ENCODE measurements at regions not wholly inside any gene's neighbourhood (a gene's known extent, or its start where the extent isn't known, plus 50 kb on each side); places are given as distances from the start of the nearest gene placed in this dataset.
A peak's percentile ranks its signal among the peaks of the same experiment; 100 is the strongest.

DNA sequence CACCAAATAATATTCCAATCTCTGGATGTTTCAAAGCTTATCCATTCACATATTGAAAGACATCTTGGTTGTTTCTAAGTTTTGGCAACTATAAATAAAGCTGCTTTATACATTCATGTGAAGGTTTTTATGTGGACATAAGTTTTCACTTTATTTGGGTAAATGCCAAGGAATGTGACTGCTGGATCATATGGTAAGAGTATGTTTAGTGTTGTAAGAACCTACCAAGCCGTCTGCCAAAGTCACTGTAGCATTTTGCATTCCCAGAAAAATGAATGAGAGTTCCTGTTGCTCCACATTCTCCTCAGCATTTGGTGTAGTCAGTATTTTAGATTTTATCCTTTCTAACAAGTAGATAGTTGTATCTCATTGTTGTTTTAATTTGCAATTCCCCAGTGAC lies 1047.7 kb downstream of the C4orf33 start:
- no peak overlapping the region for H3K27ac ChIP-seq (ENCODE audit: low read depth in 1 of 2, low read length in 1 of 2)
- WGBS, 2 donors = 58 to 63% methylated on average over 1 of the region's 1 CpG
- H3K27me3 ChIP-seq (ENCODE audit: control insufficient read depth in 3 of 3, insufficient read depth in 3 of 3, low read length in 2 of 3) = no peaks in the 10 kb centered on the region
- no peaks in the 10 kb centered on the region for H3K36me3 ChIP-seq (ENCODE audit: control insufficient read depth in 4 of 4, insufficient read depth in 4 of 4, low read length in 4 of 4)
- H3K9me3 ChIP-seq (ENCODE audit: control insufficient read depth in 4 of 4, insufficient read depth in 3 of 4, low read length in 3 of 4) = no peaks in the 10 kb centered on the region
- no peaks in the 10 kb centered on the region for H3K4me1 ChIP-seq (ENCODE audit: control insufficient read depth in 5 of 5, insufficient read depth in 5 of 5, low read length in 5 of 5)
- no peak for TF ChIP-seq CTCF (IDR thresholded peaks at IDR 0.05; ENCODE audit: control extremely low read depth, extremely low read depth)
- H3K4me3 ChIP-seq = no peak overlapping the region
- DNase-seq (no peak), ATAC-seq (ENCODE audit: insufficient read depth, low FRiP score) (no peak)
- H3K9ac ChIP-seq (ENCODE audit: insufficient read depth in 1 of 2, low read length in 2 of 2) = no peak overlapping the region

DNA sequence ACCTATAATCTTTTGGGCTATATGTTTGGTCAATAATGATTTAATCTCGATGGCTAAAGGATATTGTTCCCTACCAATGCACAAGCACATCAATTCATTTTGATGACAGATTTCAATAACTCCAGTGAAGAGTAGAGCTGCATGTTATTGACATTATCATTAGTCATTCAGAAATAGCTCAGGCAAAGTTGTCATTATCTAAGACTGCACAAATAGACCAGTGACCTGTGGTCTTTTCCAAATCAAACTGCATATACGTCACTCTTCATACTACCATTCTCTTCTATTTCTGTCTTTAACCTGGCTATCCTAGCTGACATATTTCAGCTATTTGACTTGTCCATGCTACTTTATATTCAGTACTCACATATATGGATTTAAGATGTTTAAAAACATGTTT lies 1050.8 kb downstream of the C4orf33 start:
- no peak overlapping the region for H3K27ac ChIP-seq (ENCODE audit: low read depth in 1 of 2, low read length in 1 of 2)
- H3K4me3 ChIP-seq = no peak overlapping the region
- no peaks in the 10 kb centered on the region for H3K4me1 ChIP-seq (ENCODE audit: control insufficient read depth in 5 of 5, insufficient read depth in 5 of 5, low read length in 5 of 5)
- ATAC-seq (ENCODE audit: insufficient read depth, low FRiP score) (no peak), DNase-seq (no peak)
- no peaks in the 10 kb centered on the region for H3K36me3 ChIP-seq (ENCODE audit: control insufficient read depth in 4 of 4, insufficient read depth in 4 of 4, low read length in 4 of 4)
- H3K9me3 ChIP-seq (ENCODE audit: control insufficient read depth in 4 of 4, insufficient read depth in 3 of 4, low read length in 3 of 4) = no peaks in the 10 kb centered on the region
- 87 to 89% methylated on average over 2 of the region's 2 CpGs for WGBS, 2 donors
- H3K9ac ChIP-seq (ENCODE audit: insufficient read depth in 1 of 2, low read length in 2 of 2) = no peak overlapping the region
- TF ChIP-seq CTCF (IDR thresholded peaks at IDR 0.05; ENCODE audit: control extremely low read depth, extremely low read depth) = no peak
- no peaks in the 10 kb centered on the region for H3K27me3 ChIP-seq (ENCODE audit: control insufficient read depth in 3 of 3, insufficient read depth in 3 of 3, low read length in 2 of 3)

DNA sequence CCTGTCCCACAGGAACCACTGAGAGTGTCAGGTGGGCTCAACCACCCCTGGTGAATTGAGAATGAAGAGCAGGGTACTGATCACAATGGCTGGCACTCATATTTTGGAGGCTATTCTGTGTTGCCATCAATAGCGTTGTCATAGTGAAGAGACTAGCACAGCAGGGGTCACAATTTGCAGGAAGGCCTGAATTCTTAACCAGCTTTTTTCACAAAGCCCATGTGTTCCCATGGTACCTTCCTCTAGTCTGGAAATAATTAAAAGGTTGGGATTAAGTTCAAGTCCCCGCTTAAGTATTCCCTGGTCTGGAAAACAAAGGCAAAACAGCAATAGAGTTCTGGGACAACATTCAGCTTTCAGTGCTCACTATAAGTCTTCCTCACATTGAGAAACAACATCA lies 1051.7 kb downstream of the C4orf33 start:
- WGBS, 2 donors = 86 to 96% methylated on average over 2 of the region's 2 CpGs
- no peaks in the 10 kb centered on the region for H3K9me3 ChIP-seq (ENCODE audit: control insufficient read depth in 4 of 4, insufficient read depth in 3 of 4, low read length in 3 of 4)
- DNase-seq (no peak), ATAC-seq (ENCODE audit: insufficient read depth, low FRiP score) (no peak)
- H3K27me3 ChIP-seq (ENCODE audit: control insufficient read depth in 3 of 3, insufficient read depth in 3 of 3, low read length in 2 of 3) = no peaks in the 10 kb centered on the region
- H3K4me3 ChIP-seq = no peak overlapping the region
- no peaks in the 10 kb centered on the region for H3K4me1 ChIP-seq (ENCODE audit: control insufficient read depth in 5 of 5, insufficient read depth in 5 of 5, low read length in 5 of 5)
- H3K36me3 ChIP-seq (ENCODE audit: control insufficient read depth in 4 of 4, insufficient read depth in 4 of 4, low read length in 4 of 4) = no peaks in the 10 kb centered on the region
- no peak overlapping the region for H3K27ac ChIP-seq (ENCODE audit: low read depth in 1 of 2, low read length in 1 of 2)
- TF ChIP-seq CTCF (IDR thresholded peaks at IDR 0.05; ENCODE audit: control extremely low read depth, extremely low read depth) = no peak
- no peak overlapping the region for H3K9ac ChIP-seq (ENCODE audit: insufficient read depth in 1 of 2, low read length in 2 of 2)

- no peak for ATAC-seq (ENCODE audit: insufficient read depth, low FRiP score)
- DNase-seq = peak in 1 of 3 donors; percentile 13
- Histone ChIP-seq H3K9ac (ENCODE audit: insufficient read depth in 1 of 2, low read length in 2 of 2) (no peak overlapping the region), H3K27ac (ENCODE audit: low read depth in 1 of 2, low read length in 1 of 2) (no peak overlapping the region), H3K27me3 (ENCODE audit: control insufficient read depth in 3 of 3, insufficient read depth in 3 of 3, low read length in 2 of 3) (no peaks in the 10 kb centered on the region), H3K4me3 (no peak overlapping the region), H3K4me1 (ENCODE audit: control insufficient read depth in 5 of 5, insufficient read depth in 5 of 5, low read length in 5 of 5) (no peaks in the 10 kb centered on the region), H3K9me3 (ENCODE audit: control insufficient read depth in 4 of 4, insufficient read depth in 3 of 4, low read length in 3 of 4) (no peaks in the 10 kb centered on the region), H3K36me3 (ENCODE audit: control insufficient read depth in 4 of 4, insufficient read depth in 4 of 4, low read length in 4 of 4) (no peaks in the 10 kb centered on the region)
- no peak for TF ChIP-seq CTCF (IDR thresholded peaks at IDR 0.05; ENCODE audit: control extremely low read depth, extremely low read depth)
- 72 to 83% methylated on average over 2 of the region's 2 CpGs for WGBS, 2 donors
Measured at GRCh38 chr4:130154901-130155300, 1058.9 kb downstream of the C4orf33 start.

Measured in lung (tissue), 11 donors.